Left hindlimb (tissue), 1 donor: ENCODE measurements at regions not wholly inside any gene's neighbourhood (a gene's known extent, or its start where the extent isn't known, plus 50 kb on each side); places are given as distances from the start of the nearest gene placed in this dataset.

Experiments used
- DNase-seq: peaks from one replicate; pipeline ENCODE4 v3.0.0-alpha.2; 2018

DNA sequence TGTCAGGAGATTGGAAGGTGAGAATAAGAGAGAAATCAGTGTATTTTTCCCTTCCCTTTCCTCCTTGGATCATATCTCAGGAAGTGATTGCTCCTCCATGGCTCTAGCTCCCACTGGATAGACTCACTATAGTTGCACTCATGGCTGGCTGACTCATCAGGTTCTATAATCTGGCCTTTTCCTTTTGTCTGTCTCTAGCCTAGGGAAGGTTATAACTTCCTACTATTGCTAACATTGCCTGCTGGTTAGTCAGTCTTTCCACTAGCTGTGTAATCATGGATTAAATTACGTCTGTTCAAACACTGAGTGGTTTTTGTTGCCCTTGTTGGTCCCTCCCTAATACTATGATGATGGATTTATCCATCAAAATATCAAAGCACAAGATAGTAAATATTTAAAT is 195.5 kb upstream of the VEGFC start:
- DNase-seq = no peak

DNA sequence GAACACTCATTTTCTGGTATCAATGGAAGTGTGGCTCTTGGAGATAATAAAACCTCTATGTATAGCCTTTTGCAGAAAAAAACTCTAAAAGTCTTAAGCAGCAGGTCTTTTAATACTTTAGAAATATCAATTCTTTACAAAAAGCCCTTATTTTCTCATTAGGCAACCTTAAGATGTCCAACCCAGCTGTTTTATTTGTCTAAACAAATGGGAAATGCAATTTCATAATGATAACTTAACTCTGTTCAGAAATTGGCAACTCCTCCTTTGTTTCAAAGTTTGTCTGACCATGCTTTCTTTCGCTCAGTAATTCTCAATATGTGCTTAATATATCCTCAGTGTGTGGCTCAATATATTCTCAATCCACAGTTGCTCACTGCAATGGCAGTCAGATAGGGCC is 196.5 kb upstream of the VEGFC start:
- no peak for DNase-seq

DNA sequence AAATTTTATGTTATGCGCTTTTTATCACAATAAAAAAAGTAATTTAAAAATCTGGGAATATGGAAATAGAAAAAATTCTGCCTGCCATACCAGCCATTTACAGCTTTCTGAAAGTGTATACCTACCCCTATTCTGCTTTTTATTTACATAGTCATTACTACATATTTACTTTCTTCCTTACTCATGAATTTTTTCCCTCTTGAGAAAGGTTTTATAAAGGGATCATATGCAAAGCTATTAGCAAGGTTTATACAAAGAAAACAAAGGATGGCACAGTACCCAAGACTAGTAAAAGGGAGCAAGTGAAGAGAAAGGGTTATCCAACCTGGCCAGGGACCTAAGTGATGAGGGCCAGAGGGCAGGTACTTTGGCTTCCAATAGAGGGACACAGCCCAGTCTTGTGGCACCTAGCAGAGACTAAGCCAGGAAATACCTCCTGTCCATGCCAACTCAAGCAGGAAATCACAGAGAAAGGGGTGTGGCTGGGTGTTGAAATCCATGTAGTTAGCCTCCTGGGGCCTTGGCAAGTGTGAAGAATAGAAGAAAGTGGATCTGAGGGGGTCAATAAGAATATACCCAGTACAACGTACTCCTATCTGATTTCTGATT is 207.3 kb upstream of the VEGFC start:
- DNase-seq = no peak

DNA sequence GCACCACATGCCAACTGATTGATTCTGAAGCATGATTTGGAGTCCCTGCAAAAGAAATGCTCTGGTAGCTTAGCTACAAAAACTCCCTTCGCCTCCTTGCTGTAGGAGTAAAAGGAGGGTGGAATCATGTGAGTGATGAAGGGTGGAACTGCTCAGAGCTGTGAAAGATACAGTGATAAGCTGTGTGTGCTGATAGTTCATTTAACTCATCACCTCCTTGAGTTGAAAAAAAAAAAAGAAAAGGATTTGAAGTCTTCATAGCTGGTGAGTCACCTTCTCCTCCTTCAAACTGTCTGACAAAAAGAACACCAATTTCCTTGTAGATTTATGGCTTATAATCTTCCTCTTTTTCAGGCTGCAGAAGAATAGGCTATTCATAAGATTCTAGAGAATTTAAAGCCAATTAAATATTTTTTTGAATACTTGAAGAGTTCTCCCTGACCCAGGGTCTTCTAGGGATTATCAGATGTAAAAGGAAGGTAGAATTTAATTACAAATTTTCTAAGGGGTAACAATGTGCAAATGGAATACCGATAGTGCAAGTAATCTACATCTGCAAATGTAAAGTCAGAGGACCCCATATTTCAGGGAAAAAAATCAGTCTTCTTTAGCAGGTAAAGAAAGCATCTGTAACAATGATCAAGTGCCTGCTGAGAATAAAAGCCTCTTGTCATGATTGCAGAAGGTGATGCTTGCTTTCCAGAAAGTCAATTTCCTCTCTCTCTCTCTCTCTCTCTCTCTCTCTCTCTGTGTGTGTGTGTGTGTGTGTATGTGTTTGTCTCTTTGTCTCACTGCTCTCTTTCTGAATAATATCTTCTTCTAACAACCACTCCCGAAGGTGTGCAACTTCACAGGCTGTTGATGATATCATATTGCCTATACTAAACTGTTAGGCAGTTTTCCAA is 208.8 kb upstream of the VEGFC start:
- DNase-seq = no peak

DNA sequence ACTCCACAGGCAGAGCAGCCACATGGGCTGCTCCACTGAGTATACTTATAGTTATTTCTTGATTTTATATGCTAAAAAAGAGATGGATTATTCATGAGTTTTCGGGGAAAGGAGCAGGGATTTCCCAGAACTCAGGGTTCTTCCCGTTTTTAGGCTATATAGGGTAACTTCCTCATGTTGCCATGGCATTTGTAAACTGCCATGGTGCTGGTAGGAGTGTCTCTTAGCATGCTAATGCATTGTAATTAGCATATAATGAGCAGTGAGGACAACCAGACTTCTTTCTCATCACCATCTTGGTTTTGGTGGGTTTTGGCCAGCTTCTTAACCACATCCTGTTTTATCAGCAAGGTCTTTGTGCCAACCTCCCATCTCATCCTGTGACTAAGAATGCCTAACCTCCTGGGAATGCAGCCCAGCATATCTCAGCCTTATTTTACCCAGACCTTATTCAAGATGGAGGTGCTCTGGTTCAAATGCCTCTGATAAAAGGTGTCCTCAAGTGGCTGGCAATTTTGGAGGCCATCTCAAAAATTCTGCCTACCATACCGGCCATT is 213.0 kb upstream of the VEGFC start:
- no peak for DNase-seq

DNA sequence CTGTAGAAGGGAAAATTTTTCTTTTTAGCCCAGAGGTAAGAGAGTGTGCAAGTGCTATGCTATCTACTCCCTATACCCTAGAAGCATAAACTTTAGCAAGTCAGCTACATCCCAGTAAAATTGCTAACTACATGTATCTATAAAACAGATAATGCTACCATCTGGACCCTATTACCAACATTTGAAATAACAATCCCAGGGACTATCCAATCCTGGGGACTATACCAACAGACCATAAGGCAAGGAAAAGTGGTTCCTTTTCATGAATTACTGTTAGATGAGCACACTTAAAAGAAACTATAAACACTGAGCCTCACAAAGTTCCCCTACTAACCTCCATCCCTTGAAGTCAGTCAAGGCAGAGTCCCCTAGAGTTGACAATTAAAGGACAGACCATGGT is 213.6 kb upstream of the VEGFC start:
- no peak for DNase-seq

DNA sequence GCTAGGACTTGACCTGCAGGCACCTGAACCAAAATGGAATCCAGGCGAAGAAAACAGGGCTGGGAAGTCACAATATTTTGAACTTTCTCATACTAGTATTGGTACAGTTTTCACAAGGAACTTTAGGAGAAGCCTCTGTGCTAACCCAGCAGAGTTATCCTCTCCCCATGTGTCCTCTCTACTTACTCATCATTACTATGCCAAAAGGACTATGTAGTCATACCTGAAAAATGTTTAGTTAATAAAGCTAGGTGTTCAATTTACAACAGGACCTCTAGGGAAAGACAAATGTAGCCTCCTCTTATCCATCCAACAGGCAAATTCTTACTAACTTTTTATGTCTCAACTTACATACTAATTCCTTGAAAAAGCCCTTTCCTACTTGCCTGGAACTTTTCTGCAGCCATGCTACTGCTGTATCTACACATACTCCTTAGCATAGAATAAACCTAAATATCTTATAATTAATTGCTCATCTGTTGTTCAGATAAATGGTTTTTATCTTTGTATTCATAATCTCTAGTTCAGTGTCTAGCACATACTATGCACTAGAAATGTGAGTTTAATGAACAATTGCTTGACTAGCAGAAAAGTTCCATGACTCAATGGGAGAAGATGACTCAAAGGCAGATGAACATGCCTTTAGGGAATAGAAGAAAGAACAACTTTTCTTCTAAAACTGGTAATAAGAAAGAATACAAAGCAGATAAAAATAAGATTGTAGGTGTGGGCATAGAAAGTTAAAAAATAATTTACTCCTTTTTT is 215.5 kb upstream of the VEGFC start:
- DNase-seq = no peak

DNA sequence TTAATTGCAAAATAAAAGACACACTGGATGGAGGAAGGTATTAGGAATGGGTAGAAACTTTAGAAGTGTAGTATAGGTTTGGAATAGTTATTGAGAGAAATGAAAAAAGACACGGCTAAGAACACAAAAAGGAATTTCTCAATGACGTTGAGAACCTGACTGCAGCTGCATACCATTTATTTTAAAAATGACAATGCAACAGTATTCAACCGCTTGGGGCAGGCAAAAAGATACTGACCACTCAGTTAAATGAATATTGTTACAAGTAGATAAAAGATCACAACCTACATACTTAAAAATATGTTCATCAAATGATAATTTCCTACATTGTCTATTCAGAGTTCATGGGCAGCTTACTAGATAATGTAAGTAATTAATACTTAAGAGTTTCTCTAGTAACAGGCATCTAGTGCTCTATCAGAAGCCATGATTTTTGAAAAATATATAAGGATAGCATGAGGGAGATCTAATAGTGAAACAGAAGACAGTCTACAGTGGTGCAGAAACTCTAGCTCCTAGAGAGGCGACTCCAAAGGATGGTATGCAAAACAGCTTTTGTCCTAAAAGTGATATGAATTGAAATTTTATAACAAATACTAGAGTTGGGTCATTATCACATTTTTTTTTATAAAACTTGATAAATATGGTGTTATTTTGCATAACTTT is 216.2 kb upstream of the VEGFC start:
- no peak for DNase-seq

DNA sequence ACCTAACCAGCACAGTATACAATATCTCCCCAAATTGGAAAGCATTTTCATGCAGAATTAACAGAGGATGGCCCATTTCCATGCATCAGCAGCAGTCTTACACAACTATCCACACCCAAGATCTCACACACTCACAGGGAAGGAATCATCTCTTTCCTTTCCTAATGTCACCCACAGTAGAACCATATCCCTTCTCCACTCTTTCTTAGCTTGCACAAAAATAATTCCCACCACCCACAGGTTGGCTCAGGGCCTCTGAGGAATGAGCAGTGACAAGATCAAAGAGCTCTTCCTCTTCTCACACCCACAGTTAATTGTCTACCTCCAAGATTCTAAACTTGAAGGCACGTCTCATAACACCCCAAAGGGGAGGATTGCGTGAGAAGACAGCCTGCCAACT is 217.7 kb upstream of the VEGFC start:
- DNase-seq = no peak

DNA sequence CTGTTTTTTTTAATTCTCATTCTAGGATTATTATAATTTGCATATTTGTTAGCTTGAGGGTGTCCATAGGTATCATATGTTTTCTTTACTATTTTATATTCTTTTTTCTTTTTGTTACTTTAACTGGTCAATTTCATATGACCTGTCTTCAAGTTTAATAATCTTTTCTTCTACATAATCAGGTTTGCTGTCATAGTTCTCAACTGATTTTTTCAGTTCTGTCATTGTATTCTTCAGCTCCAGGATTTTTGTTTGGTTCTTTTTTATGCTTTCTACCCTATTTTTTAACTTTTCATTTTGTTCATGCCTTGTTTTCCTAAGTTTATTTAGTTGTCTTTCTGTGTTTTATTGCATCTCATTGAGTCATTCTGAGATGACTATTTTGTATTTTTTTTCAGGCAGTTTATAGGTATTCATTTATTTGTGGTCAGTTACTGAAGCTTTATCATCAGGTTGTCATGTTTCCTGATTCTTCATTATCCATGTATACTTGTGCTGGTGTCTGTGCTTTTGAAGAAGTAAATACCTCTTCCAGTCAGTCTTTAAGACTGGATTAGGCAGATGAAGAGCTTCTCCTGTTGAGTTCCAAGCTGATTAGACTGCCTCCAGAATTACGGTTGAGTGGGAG is 220.3 kb upstream of the VEGFC start:
- no peak for DNase-seq

DNA sequence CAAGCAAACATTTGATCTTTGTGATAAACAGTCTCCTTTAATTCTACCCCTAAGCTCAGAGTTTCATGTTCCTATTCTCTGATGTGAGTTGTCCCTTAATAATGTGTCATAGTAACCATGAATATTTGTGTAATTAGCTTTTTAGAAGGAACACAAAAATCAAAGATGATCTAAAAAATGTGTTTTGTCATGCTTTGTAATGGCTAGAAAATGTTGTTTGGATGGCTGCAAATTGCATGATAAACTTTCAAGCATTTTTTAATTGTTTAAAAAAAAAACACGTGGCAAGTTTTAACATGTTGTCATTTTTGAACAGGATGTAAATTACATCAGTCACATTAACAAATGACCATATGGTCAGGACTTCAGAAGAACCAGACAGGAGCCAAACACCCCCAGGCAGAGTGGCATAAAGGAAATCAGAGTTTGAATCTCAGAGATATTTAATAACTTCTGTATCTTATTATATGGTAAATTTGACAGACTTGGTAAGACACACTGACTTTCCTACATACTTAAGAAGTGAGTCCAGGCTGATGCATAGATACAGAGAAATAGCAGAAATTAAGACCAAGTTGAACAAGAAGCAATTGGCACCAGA is 223.9 kb upstream of the VEGFC start:
- DNase-seq = no peak

DNA sequence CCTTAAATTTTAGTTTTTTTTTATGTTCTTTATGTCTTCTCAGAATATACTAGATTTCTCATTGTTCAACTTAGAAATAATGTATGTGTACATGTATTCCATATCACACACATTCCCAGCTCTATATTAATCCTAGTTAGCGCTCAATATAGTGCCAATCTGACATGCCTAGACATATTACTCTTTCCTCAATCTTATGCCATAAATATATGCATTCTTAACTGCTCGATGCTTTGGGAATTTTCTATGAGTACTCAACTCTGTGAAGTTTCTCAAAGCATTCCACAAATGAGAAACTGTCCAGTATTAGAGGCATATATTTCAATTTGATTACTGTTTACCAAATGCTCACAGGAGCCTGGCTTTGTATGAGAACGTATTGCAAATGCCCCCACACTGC is 231.2 kb upstream of the VEGFC start:
- no peak for DNase-seq

DNA sequence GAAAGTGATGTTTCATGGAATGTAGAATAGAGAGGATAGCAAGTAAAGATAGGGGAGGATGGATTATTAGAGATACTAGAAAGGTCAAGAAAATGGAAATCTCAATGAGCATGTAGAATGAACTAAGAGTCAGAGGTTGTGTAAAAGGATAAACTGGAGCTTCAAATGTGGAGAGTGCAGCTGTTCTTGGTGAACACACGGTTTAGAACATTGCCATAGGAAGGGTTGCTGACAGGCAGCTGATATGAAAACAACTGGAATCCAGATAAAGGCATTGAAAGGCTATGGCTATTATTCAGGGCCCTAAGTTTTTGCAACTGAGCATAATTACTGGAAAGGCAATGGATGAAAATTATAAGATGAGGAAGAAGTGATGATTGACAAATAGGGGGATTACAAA is 239.6 kb upstream of the VEGFC start:
- DNase-seq = no peak

DNA sequence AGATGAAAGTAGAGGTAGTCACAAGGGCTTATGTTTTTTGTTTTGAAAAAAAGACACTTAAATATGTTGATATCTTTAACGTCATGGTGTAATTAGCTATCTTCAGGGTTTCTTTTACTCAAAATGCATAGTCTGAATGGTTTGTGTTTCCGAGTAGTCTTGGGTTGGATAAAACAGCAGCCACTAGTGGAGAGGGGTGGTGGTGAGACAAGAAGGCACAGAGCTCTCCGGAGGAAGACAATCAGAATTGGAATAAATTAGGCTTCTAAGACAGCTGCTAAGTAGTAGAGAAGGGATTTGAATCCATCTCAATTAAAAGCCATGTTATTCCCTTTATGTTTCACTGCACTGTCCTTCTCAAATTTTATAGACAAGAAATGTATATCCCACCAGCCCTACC is 240.4 kb upstream of the VEGFC start:
- no peak for DNase-seq

DNA sequence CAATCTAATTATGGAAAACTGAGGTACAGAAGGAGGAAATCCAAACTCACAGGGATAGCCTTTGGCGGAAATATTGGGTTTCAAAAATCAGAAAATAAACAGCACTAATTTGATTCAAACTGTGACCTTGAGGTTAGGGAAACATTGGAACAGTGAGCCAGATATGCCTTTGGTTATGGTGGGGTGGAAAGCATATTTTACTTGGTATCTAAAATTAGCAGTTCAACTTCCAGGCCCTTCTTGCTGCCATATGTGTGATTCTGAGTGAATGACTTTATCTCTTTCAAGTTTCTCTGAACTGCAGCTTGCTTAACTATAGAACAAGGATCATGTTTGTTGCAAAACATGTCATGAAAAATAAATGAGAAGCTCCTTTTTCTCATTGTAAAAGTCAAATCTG is 240.9 kb upstream of the VEGFC start:
- DNase-seq = no peak

DNA sequence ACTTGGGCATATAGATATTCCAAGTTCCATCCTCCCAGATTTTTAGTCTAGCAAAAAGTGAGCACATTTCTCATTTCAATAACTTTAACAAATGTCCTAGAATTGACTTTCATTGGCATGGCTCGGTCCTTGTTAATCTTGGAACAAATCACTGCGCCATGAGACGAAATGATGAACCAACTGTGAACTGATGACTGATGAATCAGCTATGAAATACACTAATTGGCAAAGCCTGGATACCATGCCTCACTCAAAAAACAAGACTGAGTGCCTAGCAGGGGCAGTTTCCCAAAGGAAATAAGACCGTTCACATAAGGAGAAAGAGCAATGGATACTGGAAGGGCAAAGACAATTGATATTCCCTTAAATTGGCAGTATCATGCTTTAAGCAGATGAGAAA is 248.6 kb upstream of the VEGFC start:
- no peak for DNase-seq

DNA sequence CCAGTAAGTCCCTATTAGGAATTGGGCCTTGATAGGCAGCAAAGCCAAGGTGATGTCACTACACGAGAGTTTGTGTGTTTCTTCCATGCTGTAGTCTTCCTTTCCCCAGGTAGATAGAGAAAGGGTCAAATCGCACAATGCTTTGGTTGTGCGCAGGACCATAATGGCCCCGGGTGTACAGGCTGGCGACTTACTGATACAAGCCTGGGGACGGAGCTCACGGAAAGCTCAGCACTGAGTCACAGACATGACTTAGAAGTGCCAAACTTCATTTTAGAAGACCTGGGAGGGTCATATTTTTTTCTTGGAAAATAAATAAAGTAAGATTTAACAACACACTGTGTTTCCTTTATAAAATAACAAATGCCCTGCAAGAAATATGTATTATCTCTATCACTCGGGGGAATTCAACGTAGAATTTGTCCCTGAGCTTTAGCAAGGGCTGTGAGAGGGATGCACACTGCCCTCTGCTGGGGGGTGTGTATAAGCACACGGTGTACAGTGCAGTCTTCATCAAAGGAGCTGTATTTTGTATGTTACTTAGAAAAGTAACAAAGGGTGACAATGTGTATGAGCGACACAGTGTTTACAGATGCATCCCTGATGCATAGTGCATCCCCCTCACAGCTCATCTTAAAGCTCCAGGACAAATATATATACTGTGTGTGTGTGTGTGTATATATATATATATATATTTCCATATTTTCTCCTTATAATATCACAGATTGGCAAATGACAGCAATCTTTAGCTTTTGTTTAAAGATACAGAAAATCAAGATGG is 254.5 kb upstream of the VEGFC start:
- peak; percentile 56 for DNase-seq

DNA sequence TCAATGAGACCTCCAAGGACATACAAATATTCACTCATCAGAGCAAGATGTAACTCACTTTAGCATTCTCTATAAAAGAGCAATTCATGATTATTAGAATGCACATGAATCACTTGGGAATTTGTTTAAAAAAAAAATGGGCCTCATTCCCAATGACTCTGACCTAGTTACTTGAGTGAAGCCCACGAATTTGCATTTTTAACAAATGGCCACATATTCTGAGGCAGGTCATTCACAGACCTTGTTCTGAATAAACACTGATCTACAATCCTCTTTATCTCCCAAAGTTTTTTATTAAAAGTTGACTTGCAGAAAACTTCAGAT is 255.1 kb upstream of the VEGFC start:
- no peak for DNase-seq

DNA sequence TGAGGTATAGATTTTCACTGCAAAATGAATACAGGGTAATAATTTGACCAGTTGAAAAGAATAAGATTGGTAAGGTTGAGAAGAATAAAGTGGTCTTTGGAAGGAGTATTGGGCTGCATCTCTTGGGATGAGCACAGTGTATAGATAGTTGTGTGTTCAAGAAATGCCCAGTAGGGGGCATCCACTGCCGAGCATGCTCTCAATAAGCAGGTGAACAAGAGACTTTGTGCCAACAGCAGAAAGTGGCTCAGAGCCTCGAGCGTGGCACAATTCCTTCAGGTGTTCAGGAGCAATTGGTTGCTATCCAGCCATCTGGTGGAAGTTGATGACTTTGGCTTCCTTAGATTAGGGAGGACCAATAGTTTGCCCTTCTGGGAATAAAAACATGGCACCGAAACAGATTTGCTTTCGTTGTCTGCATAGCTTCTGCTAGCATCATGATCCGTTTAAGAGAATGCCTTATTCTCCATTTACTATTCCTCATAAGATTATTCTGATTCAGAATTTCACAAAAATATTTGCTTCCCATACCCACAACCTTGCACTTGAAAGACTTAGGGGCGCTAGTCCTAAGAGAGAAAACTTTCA is 258.1 kb upstream of the NEIL3 start:
- DNase-seq = no peak

DNA sequence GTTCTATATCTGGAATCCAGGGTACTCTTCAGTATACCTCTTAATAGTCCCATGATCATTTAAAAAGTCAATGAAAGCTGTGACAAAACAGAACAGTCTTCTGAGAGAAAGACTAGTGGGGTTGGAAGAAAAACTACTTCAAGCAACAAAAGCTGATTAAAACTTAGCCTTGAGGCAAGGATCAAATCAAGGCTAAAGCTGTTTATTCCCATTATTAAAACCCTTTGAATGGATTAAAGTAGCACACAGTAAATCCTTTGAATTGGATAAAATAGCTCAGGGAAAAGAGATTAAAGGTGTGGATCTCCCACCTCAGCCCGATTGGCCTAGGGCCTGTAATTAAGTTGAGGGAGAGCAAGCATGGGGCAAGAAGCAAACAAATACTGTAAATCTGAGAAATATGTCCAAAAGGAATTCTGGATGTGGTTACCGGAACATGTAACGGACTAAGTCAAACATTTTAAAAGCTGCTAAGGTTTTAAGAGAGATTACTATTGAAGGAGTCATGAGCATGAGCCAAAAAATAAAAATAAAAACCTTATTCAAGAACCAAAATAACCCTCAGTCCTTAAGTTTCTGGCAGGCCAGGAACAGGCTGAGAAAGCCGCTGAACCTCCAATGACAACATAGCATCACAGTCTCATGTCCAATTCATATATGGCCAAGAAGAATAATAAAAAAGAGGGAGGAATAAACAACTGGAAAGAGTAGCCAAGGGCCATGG is 257.3 kb upstream of the NEIL3 start:
- no peak for DNase-seq
